ENCODE measurements at regions not wholly inside any gene's neighbourhood (a gene's known extent, or its start where the extent isn't known, plus 50 kb on each side); places are given as distances from the start of the nearest gene placed in this dataset.

DNA sequence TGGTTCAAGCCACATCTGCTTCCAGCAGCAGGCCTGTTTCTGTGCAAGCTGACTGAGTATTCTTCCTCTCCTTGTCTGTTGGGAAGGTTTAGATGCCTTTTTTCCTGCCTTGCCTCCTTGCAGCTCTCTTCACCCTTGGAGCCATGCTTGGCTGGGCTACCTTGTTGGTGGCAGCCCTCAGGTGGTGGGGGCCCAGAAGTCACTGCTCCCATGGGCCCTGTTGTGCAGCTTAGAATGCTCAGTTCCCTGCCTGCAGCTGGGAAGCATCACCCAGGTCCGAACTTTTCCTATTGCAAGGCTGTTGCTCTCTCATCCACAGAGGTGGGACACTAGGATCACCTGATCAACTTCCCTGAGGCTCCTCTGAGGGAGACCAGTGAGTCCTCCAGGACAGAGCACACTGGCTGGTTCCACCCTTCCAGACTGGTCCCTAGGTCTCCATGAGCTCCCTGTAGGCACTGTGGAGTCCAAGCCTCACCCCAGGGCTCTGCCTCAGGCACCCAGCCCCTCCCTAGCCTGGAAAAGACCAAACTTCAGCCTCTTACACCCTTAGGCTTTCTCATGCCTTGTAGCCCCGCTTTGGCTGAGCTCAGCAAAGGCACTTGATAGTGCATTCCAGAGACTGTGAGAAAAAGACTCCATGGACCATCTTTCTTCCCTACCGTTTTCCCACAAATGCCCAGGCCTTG lies 219.3 kb upstream of the SH3BP4 start:
- TF ChIP-seq CREB1 (IDR thresholded peaks at IDR 0.05; ENCODE audit: low read depth): no peak
- no peak for TF ChIP-seq TEAD4 (IDR thresholded peaks at IDR 0.05)
- TF ChIP-seq RAD21 (IDR thresholded peaks at IDR 0.05; ENCODE audit: low read depth): no peak
- TF ChIP-seq, protein P1, sequence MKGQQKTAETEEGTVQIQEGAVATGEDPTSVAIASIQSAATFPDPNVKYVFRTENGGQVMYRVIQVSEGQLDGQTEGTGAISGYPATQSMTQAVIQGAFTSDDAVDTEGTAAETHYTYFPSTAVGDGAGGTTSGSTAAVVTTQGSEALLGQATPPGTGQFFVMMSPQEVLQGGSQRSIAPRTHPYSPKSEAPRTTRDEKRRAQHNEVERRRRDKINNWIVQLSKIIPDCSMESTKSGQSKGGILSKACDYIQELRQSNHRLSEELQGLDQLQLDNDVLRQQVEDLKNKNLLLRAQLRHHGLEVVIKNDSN (IDR thresholded peaks at IDR 0.05): no peak
- no peak for TF ChIP-seq YY1 (IDR thresholded peaks at IDR 0.05; ENCODE audit: low read depth)
